Kidney (tissue), 13 donors: ENCODE measurements at regions not wholly inside any gene's neighbourhood (a gene's known extent, or its start where the extent isn't known, plus 50 kb on each side); places are given as distances from the start of the nearest gene placed in this dataset.

Experiments used
- DNase-seq, 5 donors: peaks; one replicate each; pipeline ENCODE4 v3.0.0-alpha.2; 2013 to 2020
- FAIRE-seq: peaks from 2 replicates; lab custom pipeline; 2012; peaks lifted over from hg19 to GRCh38; lab: Jason Lieb, UNC
- H3K27ac ChIP-seq, 2 donors: one replicate each; pipeline ENCODE4 v1.7.0; 2013; ENCODE audit warnings: low read depth in 2 of 2, low read length in 2 of 2, inconsistent platforms in 1 of 2
- H3K27me3 ChIP-seq: one replicate; pipeline ENCODE4 v1.7.1; 2013; ENCODE audit warnings: low read length, inconsistent platforms; ENCODE audit not compliant: control insufficient read depth, insufficient read depth
- H3K36me3 ChIP-seq, 3 donors: one replicate each; pipeline versions ENCODE4 v1.7.0 to v1.7.1; 2013; ENCODE audit warnings: low read length in 3 of 3, control low read depth in 1 of 3, inconsistent platforms in 1 of 3; ENCODE audit not compliant: insufficient read depth in 3 of 3, control insufficient read depth in 2 of 3
- H3K4me1 ChIP-seq, 3 donors: one replicate each; pipeline versions ENCODE4 v1.7.0 to v1.7.1; 2013; ENCODE audit warnings: low read length in 3 of 3, inconsistent platforms in 1 of 3, low read depth in 1 of 3; ENCODE audit not compliant: control insufficient read depth in 2 of 3, insufficient read depth in 2 of 3
- H3K4me3 ChIP-seq, 3 donors: one replicate each; pipeline versions ENCODE4 v1.7.0 to v1.8.1; 2013; ENCODE audit warnings: low read length in 3 of 3, control low read depth in 1 of 3, inconsistent platforms in 1 of 3
- H3K9ac ChIP-seq, 3 donors: one replicate each; pipeline versions ENCODE4 v1.7.0 to v1.7.1; 2013; ENCODE audit warnings: low read length in 3 of 3, control low read depth in 1 of 3, inconsistent platforms in 1 of 3
- H3K9me3 ChIP-seq, 3 donors: one replicate each; pipeline versions ENCODE4 v1.7.0 to v1.7.1; 2013; ENCODE audit warnings: low read length in 3 of 3, control low read depth in 1 of 3, inconsistent platforms in 1 of 3; ENCODE audit not compliant: control insufficient read depth in 2 of 3, insufficient read depth in 1 of 3
- intact Hi-C: fragments of 100-400 bp; cut with DNase I; formaldehyde crosslinking; loops from one replicate; pipeline ENCODE4 v1.11.1; 2022
- TF ChIP-seq, protein P1 (sequence below): IDR thresholded peaks from 3 replicates; pipeline ENCODE4 v1.5.1; 2012; ENCODE audit warnings: mild to moderate bottlenecking, moderate library complexity, borderline replicate concordance; ENCODE audit not compliant: insufficient read depth; ENCODE audit errors: extremely low read depth
- donor health status: control.
- donor health status: control.
- donor health status: control.
- donor health status: control.
- donor health status: control.
- donor health status: DM: yes; HTN: yes; CAD: no.
- donor health status: Normal renal cell carcinoma (clear cell type).

DNA sequence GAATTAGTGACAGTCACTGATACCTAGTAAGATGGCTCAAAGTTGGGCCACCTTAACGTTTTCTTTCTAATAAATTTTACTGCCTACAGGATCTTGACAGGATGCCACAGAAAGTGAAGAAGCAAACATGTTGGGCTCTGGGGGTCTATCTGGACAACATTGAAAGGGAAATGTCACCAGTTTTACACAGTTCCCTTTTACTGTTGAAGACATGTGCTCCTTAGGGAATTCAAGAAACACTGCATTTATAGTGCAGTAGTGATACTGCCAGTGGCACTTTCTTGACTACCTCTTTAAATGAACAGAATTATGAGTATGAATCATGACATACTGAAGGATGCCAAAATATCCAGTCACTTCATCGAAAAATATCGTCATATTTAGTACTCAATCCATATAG is 269.3 kb upstream of the SYT10 start:
- H3K4me3 ChIP-seq = no peak overlapping the region
- FAIRE-seq (no peak), DNase-seq (no peak)
- H3K27ac ChIP-seq = no peak overlapping the region
- H3K9me3 ChIP-seq = no peaks in the 10 kb centered on the region
- H3K4me1 ChIP-seq = no peaks in the 10 kb centered on the region
- H3K36me3 ChIP-seq = no peaks in the 10 kb centered on the region
- intact Hi-C loops = no loop called here
- no peak overlapping the region for H3K9ac ChIP-seq
- TF ChIP-seq, protein P1, sequence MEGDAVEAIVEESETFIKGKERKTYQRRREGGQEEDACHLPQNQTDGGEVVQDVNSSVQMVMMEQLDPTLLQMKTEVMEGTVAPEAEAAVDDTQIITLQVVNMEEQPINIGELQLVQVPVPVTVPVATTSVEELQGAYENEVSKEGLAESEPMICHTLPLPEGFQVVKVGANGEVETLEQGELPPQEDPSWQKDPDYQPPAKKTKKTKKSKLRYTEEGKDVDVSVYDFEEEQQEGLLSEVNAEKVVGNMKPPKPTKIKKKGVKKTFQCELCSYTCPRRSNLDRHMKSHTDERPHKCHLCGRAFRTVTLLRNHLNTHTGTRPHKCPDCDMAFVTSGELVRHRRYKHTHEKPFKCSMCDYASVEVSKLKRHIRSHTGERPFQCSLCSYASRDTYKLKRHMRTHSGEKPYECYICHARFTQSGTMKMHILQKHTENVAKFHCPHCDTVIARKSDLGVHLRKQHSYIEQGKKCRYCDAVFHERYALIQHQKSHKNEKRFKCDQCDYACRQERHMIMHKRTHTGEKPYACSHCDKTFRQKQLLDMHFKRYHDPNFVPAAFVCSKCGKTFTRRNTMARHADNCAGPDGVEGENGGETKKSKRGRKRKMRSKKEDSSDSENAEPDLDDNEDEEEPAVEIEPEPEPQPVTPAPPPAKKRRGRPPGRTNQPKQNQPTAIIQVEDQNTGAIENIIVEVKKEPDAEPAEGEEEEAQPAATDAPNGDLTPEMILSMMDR = no peak
- H3K27me3 ChIP-seq = no peaks in the 10 kb centered on the region

DNA sequence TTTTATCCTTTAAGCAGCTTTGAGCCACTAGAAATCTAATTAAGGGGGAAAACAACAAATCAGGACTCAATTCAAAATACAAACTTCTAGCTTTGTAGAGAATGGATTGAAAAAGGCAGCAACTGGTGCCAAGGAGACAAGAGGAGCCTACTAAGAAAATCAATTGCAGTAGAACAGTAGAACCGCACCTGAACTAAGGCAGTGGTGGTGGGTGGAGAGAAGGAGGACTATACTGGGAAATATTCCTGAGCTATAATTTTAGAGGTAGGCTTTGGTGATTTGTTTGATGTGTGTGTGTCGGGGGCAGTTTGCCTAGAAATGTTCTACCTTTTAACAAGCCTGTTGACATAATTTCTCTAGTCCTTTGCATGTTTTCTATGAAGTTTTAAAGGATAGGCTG is 270.9 kb upstream of the SYT10 start:
- TF ChIP-seq, protein P1 = no peak
- Histone ChIP-seq H3K9me3 (no peaks in the 10 kb centered on the region), H3K36me3 (no peaks in the 10 kb centered on the region), H3K4me1 (no peaks in the 10 kb centered on the region), H3K27me3 (no peaks in the 10 kb centered on the region), H3K27ac (no peak overlapping the region), H3K4me3 (no peak overlapping the region), H3K9ac (no peak overlapping the region)
- no peak for FAIRE-seq
- intact Hi-C loops = no loop called here
- DNase-seq = no peak

DNA sequence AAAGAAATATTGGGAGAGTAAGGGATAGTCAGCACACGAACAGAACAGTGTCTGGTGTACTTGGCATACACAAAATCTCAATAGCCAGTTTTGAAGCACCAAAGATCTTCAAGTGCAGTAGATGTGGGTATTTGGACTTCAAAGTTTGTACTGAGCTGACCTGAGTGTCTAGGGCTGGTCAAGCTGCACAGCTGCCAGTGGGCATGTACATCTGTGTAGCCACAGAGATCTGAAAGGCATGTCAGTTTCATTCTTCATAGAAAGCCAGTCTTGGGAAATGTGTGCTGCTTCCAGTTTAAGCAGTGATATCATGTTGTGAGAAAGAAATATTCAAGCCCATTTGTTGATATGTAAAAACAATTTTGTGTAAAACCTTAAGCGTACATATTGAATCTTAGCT is 279.0 kb upstream of the SYT10 start:
- Histone ChIP-seq H3K4me1 (no peaks in the 10 kb centered on the region), H3K4me3 (no peak overlapping the region), H3K27ac (no peak overlapping the region), H3K36me3 (no peaks in the 10 kb centered on the region), H3K9me3 (no peaks in the 10 kb centered on the region), H3K27me3 (no peaks in the 10 kb centered on the region), H3K9ac (no peak overlapping the region)
- intact Hi-C loops = no loop called here
- TF ChIP-seq, protein P1 = no peak
- FAIRE-seq (no peak), DNase-seq (no peak)

DNA sequence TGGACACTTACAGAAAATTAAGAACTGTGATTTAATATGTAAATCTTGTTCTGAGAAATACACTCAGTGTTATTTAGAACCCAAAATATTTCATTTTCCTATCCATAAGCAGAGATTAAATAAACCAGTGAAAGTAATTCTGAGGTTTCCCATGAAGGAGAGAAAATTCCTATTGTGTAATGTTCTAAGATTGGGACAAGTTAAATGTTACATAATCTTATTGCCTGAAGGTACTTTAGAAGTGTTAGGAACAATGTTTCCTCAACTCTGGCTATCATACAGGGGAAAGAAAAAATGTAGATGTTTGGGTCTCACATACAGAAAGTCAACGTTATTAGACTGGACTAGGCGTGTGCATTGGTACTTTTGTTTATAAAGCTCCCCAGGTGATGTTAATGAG is 281.9 kb upstream of the SYT10 start:
- DNase-seq (no peak), FAIRE-seq (no peak)
- Histone ChIP-seq H3K4me1 (no peaks in the 10 kb centered on the region), H3K27ac (no peak overlapping the region), H3K36me3 (no peaks in the 10 kb centered on the region), H3K9me3 (no peaks in the 10 kb centered on the region), H3K4me3 (no peak overlapping the region), H3K27me3 (no peaks in the 10 kb centered on the region), H3K9ac (no peak overlapping the region)
- intact Hi-C loops = no loop called here
- TF ChIP-seq, protein P1 = no peak
